Renal cortex interstitium (tissue), 11 donors: ENCODE measurements at regions not wholly inside any gene's neighbourhood (a gene's known extent, or its start where the extent isn't known, plus 50 kb on each side); places are given as distances from the start of the nearest gene placed in this dataset.

Source experiments
- DNase-seq, 11 donors: peaks; one replicate each; pipeline ENCODE4 v3.0.0-alpha.2; 2013; ENCODE audit warnings: low read depth in 9 of 11, low spot score in 4 of 11; ENCODE audit errors: extremely low read depth in 1 of 11

DNA sequence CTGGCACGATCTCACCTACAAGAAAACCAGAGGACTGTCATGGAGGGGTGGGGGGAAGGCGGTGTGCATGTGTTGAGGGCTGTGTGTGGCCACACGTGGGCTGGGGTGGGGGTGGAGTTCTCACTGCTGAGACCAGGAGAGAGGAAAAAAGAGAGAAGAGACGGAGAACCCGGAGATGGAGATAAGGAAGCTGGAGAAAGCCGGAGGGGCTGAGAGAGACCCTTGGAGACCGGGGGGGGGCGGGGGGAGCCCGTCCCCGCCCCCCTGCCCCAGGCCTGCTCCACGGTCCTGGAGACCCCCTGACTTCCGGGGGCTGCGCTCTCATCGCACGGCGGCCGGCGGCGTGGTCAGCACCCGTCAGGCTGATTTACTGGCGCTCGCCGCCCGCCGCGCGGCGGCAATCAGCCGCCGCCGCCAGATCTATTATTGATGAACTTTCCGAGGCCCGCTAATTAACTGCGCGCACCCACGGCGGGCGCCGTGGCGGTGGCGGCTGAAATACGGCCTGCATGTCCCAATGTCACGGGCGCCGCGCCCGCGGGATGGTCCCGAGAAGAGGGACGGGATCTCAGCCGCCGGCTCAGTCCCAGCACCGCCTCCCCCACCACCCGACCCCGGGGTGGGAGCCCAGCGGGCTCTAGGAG lies 187.4 kb downstream of the MN1 start:
- no peak for DNase-seq

DNA sequence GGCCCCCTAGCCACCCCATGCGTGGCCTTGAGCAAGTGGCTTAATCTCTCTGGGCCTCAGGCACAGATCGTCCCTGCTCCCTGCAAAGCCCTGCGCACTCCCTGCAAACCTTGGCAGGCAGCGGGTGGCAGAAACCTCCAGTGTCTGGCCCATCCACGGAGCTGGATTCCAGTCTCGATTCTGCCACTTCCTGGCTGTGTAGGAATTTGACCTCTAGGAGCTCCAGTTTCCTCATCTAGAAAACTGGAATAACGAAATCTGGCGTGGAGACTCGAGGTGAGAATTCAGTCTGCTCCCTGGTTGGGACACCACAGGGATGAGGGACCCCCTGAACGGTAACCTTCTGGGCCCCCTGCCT lies 186.9 kb downstream of the MN1 start:
- no peak for DNase-seq

GRCh38 chr22:27615408-27615807 lies 186.1 kb downstream of the MN1 start:
- DNase-seq, result no peak

- DNase-seq, result no peak
These were observed 185.5 kb downstream of the MN1 start for GRCh38 chr22:27616033-27616432.

GRCh38 chr22:27617214-27617881 lies 184.2 kb downstream of the MN1 start:
- DNase-seq, result no peak

DNA sequence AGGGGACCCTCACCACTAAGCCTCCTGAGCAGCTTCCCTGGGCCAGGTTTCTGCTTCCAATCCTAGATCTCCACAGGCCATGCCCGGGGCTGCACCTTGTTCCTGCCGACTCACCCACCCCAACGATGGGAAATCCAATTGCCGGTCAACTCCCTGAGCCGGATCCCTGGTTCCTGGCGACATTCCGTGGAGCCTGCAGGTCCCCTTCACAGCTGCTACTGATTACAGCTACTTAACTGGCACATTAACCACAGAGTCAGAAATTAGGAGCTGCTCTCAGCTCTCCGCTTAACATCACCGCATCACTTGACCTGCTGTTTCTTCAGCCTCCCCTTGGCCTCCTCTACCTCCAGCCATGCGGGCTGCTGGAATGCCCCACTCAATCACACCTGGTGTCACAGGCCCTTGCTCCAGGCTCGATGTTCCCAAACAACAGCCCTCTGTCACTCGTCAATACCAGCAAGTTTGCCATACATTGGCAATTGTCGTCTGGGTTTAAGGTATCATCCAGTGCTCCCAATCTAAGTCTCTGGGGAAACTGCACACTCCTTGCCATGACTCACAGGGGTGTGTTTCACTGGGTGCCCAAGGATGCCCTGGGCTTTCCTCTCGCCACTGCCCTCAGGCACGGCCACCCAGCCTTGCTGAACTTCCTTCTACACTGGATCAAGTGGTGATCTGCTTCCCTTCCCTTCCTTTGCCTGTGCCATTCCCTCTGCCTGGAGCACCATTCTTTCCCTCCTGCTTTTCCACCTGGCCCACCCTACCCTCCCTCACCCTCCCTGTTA lies 181.0 kb downstream of the MN1 start:
- DNase-seq, result no peak

DNA sequence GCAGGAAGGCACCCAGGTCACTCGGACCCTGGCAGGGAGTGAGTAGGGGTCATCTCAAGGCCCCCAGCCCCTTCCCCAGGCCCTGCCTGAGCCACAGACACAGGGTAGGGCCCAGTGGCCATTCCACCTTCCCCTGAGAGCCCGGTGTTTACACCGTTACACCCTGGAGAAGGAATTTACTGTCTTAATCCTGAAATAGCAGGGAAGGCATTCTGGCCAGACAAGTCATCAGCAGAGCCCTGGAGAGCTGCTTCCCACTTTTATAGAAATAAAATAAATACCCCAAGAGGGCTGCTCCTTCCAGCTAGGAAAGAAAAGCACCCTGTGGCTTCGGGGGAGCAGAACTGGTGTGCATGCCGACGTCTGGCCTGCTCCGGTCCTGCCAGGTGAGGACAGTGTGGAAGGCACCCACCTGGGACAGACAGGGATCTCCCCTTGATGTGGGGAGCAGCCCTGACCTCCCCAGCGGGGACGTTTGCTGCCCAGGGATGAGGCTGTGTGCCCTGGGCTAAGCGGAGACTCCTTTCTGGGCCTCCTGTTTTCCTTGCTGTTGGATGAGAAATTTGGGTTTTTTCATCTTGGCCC lies 180.0 kb downstream of the MN1 start:
- no peak for DNase-seq

DNA sequence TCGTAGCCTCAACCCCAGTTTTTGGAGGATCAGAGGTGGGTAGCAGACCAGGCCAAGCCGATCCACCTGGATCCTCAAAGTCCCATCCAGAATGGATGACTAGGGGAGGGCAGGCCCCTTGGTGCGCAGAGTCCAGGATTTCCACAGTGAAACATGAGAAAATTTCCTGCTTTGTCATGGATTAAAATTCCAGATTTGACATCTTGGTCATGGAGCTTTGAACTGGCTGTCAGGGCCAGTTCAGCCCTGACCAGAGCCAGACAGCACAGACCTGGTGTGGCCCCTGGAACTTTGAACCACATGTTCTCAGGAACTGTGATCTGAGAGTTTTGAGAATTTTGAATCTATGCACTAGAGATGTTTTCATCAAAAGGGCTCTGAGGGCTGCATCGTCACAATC lies 177.5 kb downstream of the MN1 start:
- DNase-seq, result no peak

GRCh38 chr22:27624705-27625104 lies 176.9 kb downstream of the MN1 start:
- no peak for DNase-seq

GRCh38 chr22:27625769-27626674 lies 175.5 kb downstream of the MN1 start:
- DNase-seq, result no peak

DNA sequence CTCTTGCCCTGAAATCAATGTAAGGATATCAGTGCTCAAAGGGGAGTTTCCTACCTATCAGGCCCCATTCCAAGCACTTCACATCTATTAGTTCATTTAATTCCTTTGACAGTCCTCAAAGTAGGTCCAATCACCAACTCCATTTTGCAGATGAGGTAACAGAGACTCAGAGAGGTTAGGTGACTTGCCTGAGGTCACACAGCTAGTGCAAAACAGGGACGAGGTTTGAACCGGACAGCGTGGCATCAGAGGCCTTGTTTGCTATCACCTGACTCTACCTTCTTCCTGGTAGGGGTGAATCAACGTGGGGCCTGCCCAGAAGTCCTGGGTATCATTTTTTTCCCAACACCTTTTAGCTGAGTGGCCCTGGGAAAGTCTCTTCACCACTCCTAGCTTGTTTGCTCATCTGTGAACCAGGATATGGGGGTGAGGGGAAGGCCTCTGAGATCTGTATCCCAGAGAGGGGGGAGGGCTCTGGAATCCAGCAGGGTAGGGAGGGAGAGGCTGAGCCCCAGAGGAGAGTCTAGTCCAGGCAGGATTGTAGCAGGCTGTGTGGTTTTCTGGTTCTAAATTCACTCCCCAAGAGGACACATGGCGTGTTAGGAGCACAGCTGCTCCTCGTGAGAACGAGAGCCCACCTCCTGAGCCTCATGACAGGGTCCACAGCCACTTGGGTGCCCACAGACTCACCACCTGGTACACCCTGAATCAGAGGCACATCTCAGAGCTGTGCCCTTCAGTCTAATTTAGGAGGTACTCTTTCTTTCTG lies 174.7 kb downstream of the MN1 start:
- DNase-seq, result no peak

DNA sequence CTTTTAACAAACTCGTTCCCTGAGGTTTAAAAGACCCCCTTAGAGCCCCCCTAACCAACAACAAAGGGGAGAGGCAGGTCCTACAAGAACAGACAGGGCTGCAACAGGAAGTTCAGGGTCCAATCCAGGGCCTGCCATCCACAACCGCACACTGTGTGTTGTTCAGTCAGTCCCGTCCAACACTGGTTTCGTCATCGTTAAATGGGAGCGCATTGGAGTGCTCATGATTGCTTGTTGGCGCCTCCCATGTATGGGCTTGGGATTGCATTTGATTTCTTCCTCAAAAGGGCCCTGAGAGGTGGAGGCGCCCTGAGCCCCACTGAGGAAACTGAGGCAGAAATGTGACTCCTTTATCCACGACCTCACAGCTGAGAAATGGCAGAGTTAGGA lies 174.1 kb downstream of the MN1 start:
- no peak for DNase-seq

GRCh38 chr22:27627901-27628300 lies 173.7 kb downstream of the MN1 start:
- DNase-seq, result no peak

DNA sequence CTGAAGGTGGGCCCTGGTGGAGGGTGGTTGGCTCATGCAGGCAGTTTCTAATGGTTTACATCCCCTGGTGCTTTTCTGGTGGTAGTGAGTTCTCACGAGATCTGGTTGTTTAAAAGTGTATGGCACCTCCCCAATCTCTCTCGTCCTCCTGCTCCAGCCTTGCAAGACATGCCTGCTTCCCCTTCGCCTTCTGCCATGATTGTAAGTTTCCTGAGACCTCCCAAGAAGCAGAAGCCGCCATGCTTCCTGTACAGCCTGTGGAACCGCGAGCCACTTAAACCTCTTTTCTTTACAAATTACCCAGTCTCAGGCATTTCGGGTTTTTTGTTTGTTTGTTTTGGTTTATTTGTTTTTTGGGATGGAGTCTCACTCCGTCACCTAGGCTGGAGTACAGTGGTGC lies 173.2 kb downstream of the MN1 start:
- no peak for DNase-seq

DNA sequence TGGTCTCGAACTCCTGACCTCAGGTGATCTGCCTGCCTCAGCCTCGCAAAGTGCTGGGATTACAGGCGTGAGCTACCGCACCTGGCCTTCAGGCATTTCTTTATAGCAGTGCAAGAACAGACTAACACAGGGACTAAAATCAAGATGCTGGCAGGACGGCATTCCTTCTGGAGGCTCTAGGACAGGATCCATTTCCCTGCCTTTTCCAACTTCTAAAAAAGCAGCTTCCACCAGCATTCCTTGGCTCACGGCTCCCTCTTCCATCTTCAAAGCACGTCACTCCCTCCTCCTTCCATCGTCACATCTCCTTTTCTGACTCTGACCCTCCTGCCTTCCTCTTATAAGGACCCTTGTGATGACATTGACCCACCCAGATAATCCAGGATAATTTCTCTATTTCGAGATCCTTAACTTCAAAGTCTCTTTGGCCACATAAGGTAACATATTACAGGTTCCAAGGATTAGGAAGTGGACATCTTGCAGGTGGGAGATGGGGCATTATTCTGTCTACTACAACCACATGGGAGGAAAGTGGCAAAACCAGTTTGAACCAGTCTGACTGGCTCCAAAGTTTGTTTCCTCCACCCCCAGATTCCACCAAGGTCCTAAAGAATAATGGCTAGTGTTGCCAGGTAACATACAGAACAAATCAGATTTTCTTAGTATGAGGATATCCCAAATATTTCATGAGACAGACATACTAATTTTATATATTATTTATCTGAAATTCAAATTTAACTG lies 172.5 kb downstream of the MN1 start:
- DNase-seq, result no peak

DNA sequence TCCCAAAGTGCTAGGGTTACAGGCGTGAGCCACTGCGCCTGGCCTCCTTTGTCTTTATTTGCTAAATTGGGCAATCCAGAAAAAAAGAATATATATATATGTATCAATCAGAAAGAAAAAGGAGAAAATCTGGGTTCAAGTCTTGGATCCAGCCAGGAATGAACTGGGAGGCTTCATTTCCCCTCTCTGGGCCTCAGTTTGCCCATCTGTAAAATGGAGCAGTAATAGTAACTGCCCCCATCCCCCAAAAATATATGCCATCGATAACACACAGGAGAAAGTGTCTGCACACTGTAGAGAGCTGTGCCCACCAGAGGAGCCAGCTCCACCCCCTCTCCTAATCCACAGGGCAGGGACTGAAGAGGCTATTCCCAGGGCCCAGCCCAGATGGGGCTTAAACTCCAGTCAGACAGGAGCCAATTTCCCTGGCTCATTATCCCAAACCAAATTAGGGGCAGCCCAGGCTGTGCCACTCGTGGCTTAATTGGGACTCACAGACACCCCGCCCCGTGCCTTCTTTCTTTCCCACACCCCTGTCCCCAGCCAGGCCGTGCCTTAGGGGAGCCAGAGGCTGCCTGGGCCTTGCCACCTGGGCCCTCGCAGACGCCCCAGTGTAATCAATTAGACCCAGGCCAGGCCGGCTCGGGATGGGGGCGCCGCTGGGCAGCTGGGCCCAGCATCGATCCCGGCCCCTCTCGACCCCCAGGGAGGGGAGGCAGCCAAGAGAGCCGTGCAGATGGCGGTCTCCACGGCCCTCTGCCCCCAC lies 171.5 kb downstream of the MN1 start:
- DNase-seq, result no peak

GRCh38 chr22:27630754-27631153 lies 170.8 kb downstream of the MN1 start:
- no peak for DNase-seq
